ENCODE measurements at regions not wholly inside any gene's neighbourhood (a gene's known extent, or its start where the extent isn't known, plus 50 kb on each side); places are given as distances from the start of the nearest gene placed in this dataset.

DNA sequence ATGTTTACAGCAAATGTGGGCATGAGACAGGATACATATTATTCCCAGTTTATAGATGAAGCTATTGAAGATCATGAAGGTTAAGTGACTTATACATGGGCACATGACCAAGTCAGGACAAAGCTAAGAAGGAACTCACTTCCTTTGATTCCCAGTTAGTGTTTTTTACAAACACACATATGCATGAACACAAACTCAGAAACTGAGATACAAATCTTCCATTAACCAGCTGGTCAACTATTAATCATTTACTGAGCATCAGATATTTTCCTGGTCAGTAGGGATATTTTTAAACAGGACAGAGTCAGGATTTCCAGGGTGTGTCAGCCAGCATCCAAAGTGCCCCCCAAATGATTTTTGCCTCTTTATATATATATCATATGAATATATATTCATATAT is 222.2 kb downstream of the OGFRL1 start:
- TF ChIP-seq, protein P1, sequence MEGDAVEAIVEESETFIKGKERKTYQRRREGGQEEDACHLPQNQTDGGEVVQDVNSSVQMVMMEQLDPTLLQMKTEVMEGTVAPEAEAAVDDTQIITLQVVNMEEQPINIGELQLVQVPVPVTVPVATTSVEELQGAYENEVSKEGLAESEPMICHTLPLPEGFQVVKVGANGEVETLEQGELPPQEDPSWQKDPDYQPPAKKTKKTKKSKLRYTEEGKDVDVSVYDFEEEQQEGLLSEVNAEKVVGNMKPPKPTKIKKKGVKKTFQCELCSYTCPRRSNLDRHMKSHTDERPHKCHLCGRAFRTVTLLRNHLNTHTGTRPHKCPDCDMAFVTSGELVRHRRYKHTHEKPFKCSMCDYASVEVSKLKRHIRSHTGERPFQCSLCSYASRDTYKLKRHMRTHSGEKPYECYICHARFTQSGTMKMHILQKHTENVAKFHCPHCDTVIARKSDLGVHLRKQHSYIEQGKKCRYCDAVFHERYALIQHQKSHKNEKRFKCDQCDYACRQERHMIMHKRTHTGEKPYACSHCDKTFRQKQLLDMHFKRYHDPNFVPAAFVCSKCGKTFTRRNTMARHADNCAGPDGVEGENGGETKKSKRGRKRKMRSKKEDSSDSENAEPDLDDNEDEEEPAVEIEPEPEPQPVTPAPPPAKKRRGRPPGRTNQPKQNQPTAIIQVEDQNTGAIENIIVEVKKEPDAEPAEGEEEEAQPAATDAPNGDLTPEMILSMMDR (IDR thresholded peaks at IDR 0.05): no peak
- TF ChIP-seq EP300 (IDR thresholded peaks at IDR 0.05) (no peak), POLR2A (IDR thresholded peaks at IDR 0.05) (no peak)
